ENCODE measurements at regions not wholly inside any gene's neighbourhood (a gene's known extent, or its start where the extent isn't known, plus 50 kb on each side); places are given as distances from the start of the nearest gene placed in this dataset.

DNA sequence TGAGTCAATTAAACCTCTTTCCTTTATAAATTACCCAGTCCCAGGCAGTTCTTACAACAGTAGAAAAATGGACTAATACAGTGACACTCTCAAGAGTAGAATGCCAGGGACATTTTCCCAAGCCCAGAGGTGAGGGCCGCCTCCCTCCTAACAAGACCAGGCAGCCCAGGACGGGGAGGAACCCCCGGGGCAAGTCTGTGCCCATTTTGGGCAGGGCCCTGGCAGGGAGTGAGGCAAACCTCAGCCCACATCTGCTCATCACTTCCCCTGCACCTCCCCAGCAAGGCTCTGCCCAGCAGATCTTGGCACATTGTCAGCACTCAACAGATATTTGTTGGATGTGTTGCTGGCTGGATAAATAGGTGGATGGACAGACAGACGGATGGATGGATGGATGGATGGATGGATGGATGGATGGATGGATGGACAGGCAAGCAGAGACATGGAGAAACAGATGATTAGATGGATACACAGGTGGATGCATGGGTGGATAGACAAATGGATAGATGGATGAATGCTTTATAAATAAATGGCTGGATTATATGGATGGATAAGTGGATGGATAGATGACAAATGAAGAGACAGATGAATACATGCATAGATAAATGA lies 271.3 kb downstream of the PARN start:
- DNase-seq, result no peak
- Histone ChIP-seq H3K27me3 (no peaks in the 10 kb centered on the region), H3K36me3 (replicated peaks in 1 of 2) (no peaks in the 10 kb centered on the region), H3K27ac (no peak overlapping the region), H3K4me3 (no peak overlapping the region), H3K4me1 (replicated peaks in 1 of 2) (peaks cover 7% of the 10 kb centered on the region in 2 donors), H3K9me3 (replicated peaks in 1 of 3) (no peaks in the 10 kb centered on the region)
- TF ChIP-seq, protein P1, sequence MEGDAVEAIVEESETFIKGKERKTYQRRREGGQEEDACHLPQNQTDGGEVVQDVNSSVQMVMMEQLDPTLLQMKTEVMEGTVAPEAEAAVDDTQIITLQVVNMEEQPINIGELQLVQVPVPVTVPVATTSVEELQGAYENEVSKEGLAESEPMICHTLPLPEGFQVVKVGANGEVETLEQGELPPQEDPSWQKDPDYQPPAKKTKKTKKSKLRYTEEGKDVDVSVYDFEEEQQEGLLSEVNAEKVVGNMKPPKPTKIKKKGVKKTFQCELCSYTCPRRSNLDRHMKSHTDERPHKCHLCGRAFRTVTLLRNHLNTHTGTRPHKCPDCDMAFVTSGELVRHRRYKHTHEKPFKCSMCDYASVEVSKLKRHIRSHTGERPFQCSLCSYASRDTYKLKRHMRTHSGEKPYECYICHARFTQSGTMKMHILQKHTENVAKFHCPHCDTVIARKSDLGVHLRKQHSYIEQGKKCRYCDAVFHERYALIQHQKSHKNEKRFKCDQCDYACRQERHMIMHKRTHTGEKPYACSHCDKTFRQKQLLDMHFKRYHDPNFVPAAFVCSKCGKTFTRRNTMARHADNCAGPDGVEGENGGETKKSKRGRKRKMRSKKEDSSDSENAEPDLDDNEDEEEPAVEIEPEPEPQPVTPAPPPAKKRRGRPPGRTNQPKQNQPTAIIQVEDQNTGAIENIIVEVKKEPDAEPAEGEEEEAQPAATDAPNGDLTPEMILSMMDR (IDR thresholded peaks at IDR 0.05), result no peak
- TF ChIP-seq POLR2A (IDR thresholded peaks at IDR 0.05), result no peak
- intact Hi-C loops (cut with DNase I), result no loop called here
- WGBS, 4 donors, result 55 to 76% (median 69%) methylated on average over 4 of the region's 4 CpGs

DNA sequence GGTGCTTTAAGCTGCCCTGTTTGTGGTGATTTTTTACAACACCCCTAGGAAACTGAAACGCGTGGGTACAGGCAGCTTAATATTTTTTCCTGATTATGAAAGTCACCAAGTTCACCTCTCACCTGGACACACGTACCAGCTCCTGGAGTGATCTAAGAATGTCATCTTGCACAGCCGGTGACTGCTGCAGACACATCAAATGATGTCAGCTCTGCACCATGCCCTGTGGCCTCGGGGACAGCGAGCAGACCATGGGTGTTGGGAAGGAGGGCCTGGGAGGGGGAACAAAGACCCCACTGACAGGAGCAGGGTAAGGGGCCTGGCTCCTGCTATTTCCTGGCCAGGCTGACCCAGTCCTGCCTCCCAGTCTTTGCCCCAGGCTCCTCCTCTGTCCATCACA lies 272.7 kb downstream of the PARN start:
- TF ChIP-seq, protein P1 (IDR thresholded peaks at IDR 0.05), result no peak
- TF ChIP-seq POLR2A (IDR thresholded peaks at IDR 0.05), result no peak
- H3K27me3 ChIP-seq, result no peaks in the 10 kb centered on the region
- H3K9me3 ChIP-seq (replicated peaks in 1 of 3), result no peaks in the 10 kb centered on the region
- peaks cover 7% of the 10 kb centered on the region in 2 donors for H3K4me1 ChIP-seq (replicated peaks in 1 of 2)
- no peak for DNase-seq
- WGBS, 4 donors, result 84 to 100% (median 94%) methylated on average over 4 to 6 of the region's 6 CpGs
- no peaks in the 10 kb centered on the region for H3K36me3 ChIP-seq (replicated peaks in 1 of 2)
- H3K4me3 ChIP-seq, result no peak overlapping the region
- no peak overlapping the region for H3K27ac ChIP-seq
- intact Hi-C loops (cut with DNase I), result no loop called here

DNA sequence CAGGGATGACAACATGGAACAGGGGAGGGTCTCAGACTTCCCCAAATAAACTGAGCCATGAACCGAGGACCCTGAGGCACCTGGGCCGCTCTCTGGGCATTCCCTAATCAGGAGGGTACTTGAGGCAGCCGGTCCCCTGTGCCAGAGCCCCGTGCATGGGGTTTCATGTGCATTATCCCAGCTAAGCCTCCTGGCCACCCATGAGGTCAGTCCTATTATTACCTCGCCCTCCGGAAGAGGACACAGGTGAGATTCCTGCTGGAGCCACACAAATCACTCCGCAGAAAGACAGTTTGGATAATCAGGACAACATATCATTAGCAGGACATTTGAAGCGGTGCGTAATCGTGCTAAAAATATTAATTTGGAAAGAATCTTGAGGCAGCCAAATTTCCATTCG lies 274.0 kb downstream of the PARN start:
- TF ChIP-seq, protein P1 (IDR thresholded peaks at IDR 0.05), result no peak
- no peak for TF ChIP-seq POLR2A (IDR thresholded peaks at IDR 0.05)
- no peak overlapping the region for H3K4me3 ChIP-seq
- H3K27me3 ChIP-seq, result no peaks in the 10 kb centered on the region
- no peaks in the 10 kb centered on the region for H3K36me3 ChIP-seq (replicated peaks in 1 of 2)
- no peaks in the 10 kb centered on the region for H3K9me3 ChIP-seq (replicated peaks in 1 of 3)
- intact Hi-C loops (cut with DNase I), result no loop called here
- peaks cover 7% of the 10 kb centered on the region in 2 donors for H3K4me1 ChIP-seq (replicated peaks in 1 of 2)
- 88 to 90% (median 89%) methylated on average over 8 to 11 of the region's 11 CpGs for WGBS, 4 donors
- no peak for DNase-seq
- no peak overlapping the region for H3K27ac ChIP-seq

DNA sequence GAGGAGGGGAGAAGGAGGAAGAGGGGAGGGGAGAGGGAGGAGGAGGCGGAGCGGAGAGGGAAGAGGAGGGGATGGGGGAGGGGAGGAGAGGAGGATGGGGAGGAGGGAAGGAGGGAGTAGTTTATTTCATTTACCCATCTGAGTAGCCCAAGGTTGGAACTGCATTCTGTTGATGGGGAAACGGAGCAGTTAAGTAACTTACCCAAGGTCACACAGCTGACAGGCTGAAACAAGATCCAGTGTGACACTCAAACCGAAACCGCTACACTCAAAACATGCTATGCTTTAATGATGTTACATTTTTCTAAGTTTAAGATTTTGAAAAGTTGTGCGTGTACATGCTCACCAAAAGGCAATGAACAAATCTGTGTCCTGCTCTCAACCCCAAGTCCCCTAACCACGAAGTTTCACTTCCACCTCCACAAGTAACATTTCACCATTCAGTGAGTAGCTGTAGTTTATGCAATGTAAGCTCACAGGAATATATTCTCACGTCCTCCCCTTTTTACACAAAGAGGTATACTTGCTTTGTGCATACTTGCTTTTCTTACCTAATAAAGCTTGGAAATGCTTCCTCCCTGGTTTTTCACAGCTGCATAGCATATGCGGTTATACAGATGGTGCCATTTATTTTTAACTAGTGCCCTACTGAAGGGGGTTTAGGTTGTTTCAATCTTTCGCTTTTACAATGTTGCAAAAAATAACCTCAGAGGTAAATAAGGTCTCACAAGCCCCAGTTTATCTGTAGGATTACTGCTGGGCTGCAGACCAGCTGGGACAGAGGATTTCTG lies 275.3 kb downstream of the PARN start:
- peak in 1 of 2 donors; percentile 55 for TF ChIP-seq POLR2A (IDR thresholded peaks at IDR 0.05)
- TF ChIP-seq, protein P1 (IDR thresholded peaks at IDR 0.05), result no peak
- WGBS, 4 donors, result 22 to 31% (median 26%) methylated on average over 10 of the region's 10 CpGs
- H3K27me3 ChIP-seq, result no peaks in the 10 kb centered on the region
- H3K36me3 ChIP-seq (replicated peaks in 1 of 2), result no peaks in the 10 kb centered on the region
- no peaks in the 10 kb centered on the region for H3K9me3 ChIP-seq (replicated peaks in 1 of 3)
- peak; percentile 83 to 92 (median 85) for DNase-seq
- H3K27ac ChIP-seq, result peak overlapping the region; percentile 21 to 80 (median 57)
- peaks cover 7% of the 10 kb centered on the region in 2 donors for H3K4me1 ChIP-seq (replicated peaks in 1 of 2)
- intact Hi-C loops (cut with DNase I), result no loop called here
- peak overlapping the region in 1 of 4 donors; percentile 57 for H3K4me3 ChIP-seq
